ENCODE measurements at regions not wholly inside any gene's neighbourhood (a gene's known extent, or its start where the extent isn't known, plus 50 kb on each side); places are given as distances from the start of the nearest gene placed in this dataset.

DNA sequence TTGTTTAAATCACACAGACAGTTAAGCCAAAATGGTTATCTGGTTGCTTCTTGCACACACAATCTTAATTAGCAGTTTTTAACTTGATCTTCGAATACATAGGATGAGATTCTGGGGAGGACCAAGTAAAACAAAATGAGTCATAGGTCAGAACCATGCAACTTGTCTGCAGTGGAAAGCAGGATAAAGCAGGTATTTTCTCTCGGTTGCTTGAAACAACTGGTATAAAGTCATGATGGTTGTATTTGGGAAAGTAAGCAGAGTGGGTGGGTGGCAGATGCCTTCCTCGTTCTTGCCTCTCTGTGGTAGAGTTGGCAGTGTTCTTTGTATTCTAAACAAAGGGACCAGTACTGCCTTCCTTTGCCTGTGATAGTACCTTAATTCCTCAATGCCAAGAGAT is 167.0 kb downstream of the COG6 start:
- TF ChIP-seq, protein P1, sequence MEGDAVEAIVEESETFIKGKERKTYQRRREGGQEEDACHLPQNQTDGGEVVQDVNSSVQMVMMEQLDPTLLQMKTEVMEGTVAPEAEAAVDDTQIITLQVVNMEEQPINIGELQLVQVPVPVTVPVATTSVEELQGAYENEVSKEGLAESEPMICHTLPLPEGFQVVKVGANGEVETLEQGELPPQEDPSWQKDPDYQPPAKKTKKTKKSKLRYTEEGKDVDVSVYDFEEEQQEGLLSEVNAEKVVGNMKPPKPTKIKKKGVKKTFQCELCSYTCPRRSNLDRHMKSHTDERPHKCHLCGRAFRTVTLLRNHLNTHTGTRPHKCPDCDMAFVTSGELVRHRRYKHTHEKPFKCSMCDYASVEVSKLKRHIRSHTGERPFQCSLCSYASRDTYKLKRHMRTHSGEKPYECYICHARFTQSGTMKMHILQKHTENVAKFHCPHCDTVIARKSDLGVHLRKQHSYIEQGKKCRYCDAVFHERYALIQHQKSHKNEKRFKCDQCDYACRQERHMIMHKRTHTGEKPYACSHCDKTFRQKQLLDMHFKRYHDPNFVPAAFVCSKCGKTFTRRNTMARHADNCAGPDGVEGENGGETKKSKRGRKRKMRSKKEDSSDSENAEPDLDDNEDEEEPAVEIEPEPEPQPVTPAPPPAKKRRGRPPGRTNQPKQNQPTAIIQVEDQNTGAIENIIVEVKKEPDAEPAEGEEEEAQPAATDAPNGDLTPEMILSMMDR (IDR thresholded peaks at IDR 0.05; ENCODE audit: low read length): no peak
- no peak for TF ChIP-seq EZH2 (IDR thresholded peaks at IDR 0.05; ENCODE audit: borderline replicate concordance, low read length)
